HG03175 (cell line): ENCODE measurements at regions not wholly inside any gene's neighbourhood (a gene's known extent, or its start where the extent isn't known, plus 50 kb on each side); places are given as distances from the start of the nearest gene placed in this dataset.
"Not testable (repeated sequence)": the region's sequence is repeated elsewhere in the genome, so short reads cannot be mapped to it uniquely, and the experiment has no call there.

Experiments used
- ATAC-seq: cut with Tn5 transposase; IDR thresholded peaks from one replicate; pipeline ENCODE4 v1.9.1; 2021; ENCODE audit warnings: mild to moderate bottlenecking, moderate library complexity; ENCODE audit not compliant: unreplicated experiment

GRCh38 chr5:85647349-85648127 is 970.2 kb upstream of the COX7C start:
- ATAC-seq: no peak

GRCh38 chr5:85648495-85648894 is 969.2 kb upstream of the COX7C start:
- no peak for ATAC-seq

- ATAC-seq: no peak
These were observed 966.0 kb upstream of the COX7C start for GRCh38 chr5:85651731-85652130.

- ATAC-seq: not testable (repeated sequence)
These were observed 963.6 kb upstream of the COX7C start for GRCh38 chr5:85654144-85654543.

GRCh38 chr5:85656050-85656449 is 961.7 kb upstream of the COX7C start:
- no peak for ATAC-seq

GRCh38 chr5:85657328-85657727 is 960.4 kb upstream of the COX7C start:
- not testable (repeated sequence) for ATAC-seq

GRCh38 chr5:85662969-85663707 is 954.6 kb upstream of the COX7C start:
- not testable (repeated sequence) for ATAC-seq

- no peak for ATAC-seq
These were observed 954.1 kb upstream of the COX7C start for GRCh38 chr5:85663708-85664031.

- ATAC-seq: no peak
These were observed 947.3 kb upstream of the COX7C start for GRCh38 chr5:85670417-85670816.

- ATAC-seq: no peak
These were observed 946.3 kb upstream of the COX7C start for GRCh38 chr5:85671223-85671970.

GRCh38 chr5:85681871-85682270 is 935.9 kb upstream of the COX7C start:
- ATAC-seq: no peak

- ATAC-seq: no peak
These were observed 933.4 kb upstream of the COX7C start for GRCh38 chr5:85684351-85684750.

- ATAC-seq: no peak
These were observed 914.4 kb upstream of the COX7C start for GRCh38 chr5:85703296-85703695.

- ATAC-seq: no peak
These were observed 908.0 kb upstream of the COX7C start for GRCh38 chr5:85709728-85710127.

GRCh38 chr5:85716344-85717202 is 901.2 kb upstream of the COX7C start:
- ATAC-seq: no peak

- no peak for ATAC-seq
These were observed 900.6 kb upstream of the COX7C start for GRCh38 chr5:85717203-85717563.

- no peak for ATAC-seq
These were observed 885.6 kb upstream of the COX7C start for GRCh38 chr5:85732185-85732584.

- ATAC-seq: no peak
These were observed 875.8 kb upstream of the COX7C start for GRCh38 chr5:85741972-85742371.

GRCh38 chr5:85760519-85760918 is 857.2 kb upstream of the COX7C start:
- no peak for ATAC-seq

- ATAC-seq: no peak
These were observed 848.4 kb upstream of the COX7C start for GRCh38 chr5:85769347-85769746.

- ATAC-seq: no peak
These were observed 833.0 kb upstream of the COX7C start for GRCh38 chr5:85784746-85785145.
